LNCAP (cell line): ENCODE measurements at regions not wholly inside any gene's neighbourhood (a gene's known extent, or its start where the extent isn't known, plus 50 kb on each side); places are given as distances from the start of the nearest gene placed in this dataset.

Source experiments
- TF ChIP-seq, protein P1 (sequence below): fragments of 450-650 bp; IDR thresholded peaks from 2 replicates; pipeline ENCODE4 v1.5.1; 2017; ENCODE audit warnings: mild to moderate bottlenecking

- TF ChIP-seq, protein P1, sequence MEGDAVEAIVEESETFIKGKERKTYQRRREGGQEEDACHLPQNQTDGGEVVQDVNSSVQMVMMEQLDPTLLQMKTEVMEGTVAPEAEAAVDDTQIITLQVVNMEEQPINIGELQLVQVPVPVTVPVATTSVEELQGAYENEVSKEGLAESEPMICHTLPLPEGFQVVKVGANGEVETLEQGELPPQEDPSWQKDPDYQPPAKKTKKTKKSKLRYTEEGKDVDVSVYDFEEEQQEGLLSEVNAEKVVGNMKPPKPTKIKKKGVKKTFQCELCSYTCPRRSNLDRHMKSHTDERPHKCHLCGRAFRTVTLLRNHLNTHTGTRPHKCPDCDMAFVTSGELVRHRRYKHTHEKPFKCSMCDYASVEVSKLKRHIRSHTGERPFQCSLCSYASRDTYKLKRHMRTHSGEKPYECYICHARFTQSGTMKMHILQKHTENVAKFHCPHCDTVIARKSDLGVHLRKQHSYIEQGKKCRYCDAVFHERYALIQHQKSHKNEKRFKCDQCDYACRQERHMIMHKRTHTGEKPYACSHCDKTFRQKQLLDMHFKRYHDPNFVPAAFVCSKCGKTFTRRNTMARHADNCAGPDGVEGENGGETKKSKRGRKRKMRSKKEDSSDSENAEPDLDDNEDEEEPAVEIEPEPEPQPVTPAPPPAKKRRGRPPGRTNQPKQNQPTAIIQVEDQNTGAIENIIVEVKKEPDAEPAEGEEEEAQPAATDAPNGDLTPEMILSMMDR = no peak
Observed at GRCh38 chr1:229851511-229851910, 215.5 kb upstream of the GALNT2 start.

- TF ChIP-seq, protein P1 = no peak
Observed at GRCh38 chr1:229853751-229854150, 213.3 kb upstream of the GALNT2 start.

GRCh38 chr1:229854620-229855019 is 212.4 kb upstream of the GALNT2 start:
- TF ChIP-seq, protein P1 = no peak

DNA sequence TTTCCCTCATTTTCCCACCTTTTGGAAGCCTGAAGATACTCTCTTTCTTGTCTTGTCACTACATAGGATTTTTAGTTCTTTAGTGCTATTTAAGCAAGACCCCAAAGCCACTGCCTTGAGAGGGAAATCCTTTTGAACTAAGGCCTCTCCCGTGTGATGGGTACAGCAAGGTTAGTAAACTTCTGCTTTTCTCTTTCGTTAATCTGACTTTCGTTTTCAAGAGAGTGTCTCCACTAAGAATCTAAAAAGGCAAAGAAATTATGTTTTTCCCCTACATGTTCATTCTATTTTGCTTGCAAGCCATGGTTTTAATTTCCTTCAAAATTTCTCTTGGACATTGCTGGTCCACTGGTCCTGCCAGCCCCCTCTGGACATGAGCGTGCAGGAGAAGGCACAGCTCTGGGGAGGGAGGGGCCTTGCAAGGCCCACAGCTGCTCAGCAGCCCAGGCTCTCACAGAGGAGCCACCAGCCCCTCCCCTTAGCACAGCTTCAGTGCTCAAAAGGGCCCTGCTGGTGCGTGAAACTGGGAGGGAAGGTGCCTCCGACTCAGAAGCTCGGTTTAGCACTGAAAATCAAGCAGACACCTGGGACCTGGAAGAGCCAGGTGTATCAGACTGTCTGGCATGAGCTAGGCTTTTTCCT is 210.9 kb upstream of the GALNT2 start:
- TF ChIP-seq, protein P1 = no peak

DNA sequence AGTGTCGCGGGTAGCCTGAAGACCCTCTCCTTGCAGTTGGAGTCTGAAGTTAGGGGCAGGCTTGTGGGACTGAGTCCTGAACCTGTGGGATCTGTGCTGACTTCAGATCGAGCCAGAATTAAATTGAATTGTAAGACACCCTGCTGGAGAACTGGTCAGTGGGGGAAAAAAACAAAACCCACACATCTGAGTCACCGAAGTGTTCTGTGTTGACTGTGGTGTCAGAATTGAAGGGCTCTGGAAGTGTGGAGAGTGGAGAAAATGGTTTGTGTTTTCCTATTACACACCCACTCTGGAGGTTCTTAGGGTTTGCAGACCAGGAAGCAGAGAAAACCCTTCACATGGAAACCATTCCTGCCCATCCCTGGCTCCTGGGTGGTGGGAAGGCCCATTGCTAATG is 209.5 kb upstream of the GALNT2 start:
- TF ChIP-seq, protein P1 = no peak

DNA sequence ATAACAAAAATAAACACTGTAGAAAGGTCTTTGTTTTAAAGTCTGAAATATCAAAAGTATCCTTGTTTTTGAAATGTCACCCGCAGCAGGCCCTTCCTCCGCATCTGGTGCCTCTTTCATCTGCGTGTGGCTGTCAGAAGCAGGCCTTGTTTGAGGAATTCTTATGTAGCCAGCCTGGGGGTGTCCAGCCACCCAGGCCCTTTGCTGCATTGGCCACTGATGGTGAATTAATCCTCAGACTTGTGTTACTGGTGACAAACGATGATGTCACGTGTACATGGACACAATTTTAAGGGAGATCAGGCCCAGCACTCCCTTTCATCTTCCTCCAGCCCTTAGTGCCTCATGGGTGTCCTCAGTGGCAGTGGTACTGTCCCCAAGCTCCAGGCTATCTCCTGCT is 208.0 kb upstream of the GALNT2 start:
- TF ChIP-seq, protein P1 = no peak

- TF ChIP-seq, protein P1 = no peak
Observed at GRCh38 chr1:229860926-229861325, 206.1 kb upstream of the GALNT2 start.
